ENCODE measurements at regions not wholly inside any gene's neighbourhood (a gene's known extent, or its start where the extent isn't known, plus 50 kb on each side); places are given as distances from the start of the nearest gene placed in this dataset.
"Not testable (repeated sequence)": the region's sequence is repeated elsewhere in the genome, so short reads cannot be mapped to it uniquely, and the experiment has no call there.

GRCh38 chr2:59295524-59296162 lies 1054.5 kb upstream of the FANCL start:
- DNase-seq: no peak

DNA sequence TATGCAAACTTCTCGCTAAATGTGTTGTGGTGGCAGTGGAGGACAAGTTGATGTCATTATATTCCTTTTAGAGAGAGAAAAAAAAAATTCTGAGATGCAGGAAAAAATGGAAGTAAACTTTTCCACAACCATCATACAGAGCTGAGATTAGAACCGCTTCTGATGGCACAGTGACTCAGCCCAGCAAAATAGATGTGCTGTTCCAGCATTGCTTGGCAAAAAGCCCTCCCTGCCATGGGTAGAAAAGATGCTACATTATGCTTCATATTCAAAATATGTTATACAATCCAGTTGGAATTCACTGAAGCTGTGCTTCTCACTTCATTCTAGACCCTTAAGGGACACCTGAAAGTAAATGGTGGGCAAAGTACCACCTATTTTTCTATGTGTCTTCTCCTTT lies 1047.6 kb upstream of the FANCL start:
- DNase-seq: no peak

DNA sequence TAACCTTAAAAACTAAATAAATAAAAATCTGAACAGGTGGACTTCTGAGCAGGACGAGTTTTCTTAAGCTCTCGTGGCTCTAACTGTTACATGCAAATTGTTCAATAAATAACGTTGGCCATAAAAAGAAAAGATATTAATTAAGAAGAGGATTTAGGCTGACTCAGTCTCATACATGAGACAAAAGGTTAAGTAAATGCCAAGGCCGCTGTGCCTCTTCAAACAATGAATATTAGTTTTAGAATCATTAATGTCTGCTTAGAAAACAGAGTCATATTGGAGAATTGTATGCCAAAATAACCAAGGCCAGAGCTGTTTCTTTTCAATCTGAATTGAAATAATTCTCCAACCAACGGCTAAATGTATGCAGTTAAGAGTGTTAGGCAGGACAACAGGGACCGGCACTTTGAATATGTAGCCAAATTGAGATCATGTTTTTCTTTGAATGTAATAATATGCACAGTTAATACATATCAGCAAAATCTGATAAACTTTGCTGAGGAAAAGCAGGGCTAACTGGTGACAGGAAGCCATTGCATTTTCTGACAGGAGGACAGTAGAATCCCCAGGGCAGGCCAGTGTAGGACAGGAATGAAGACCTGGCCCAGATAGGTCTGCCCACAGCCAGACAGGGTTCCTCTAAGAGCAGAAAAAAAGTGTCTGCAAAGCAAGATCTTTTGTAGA lies 1041.4 kb upstream of the FANCL start:
- DNase-seq: no peak

- DNase-seq: no peak
Measured at GRCh38 chr2:59277671-59278070, 1036.5 kb upstream of the FANCL start.

- no peak for DNase-seq
Measured at GRCh38 chr2:59276917-59277316, 1035.8 kb upstream of the FANCL start.

GRCh38 chr2:59276033-59276432 lies 1034.9 kb upstream of the FANCL start:
- DNase-seq: no peak

DNA sequence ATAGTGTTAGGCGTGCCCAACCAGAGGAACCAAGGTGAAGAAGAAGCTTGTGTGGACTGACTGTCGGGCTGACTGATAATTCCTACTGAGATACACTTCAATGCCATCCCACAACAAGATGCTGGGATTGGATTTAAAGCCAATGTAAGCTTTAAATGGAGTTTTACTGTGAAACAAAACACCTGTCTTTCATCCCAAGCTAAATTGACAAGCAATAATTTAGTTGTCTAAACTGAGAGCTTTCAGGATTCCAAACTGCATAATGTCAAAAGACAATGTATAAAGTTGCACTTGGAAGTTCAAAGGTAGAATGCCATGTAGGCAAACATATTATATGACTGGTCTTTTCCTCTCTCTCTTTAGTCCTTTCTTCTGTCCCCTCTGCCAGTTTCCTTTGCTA lies 1025.3 kb upstream of the FANCL start:
- no peak for DNase-seq

DNA sequence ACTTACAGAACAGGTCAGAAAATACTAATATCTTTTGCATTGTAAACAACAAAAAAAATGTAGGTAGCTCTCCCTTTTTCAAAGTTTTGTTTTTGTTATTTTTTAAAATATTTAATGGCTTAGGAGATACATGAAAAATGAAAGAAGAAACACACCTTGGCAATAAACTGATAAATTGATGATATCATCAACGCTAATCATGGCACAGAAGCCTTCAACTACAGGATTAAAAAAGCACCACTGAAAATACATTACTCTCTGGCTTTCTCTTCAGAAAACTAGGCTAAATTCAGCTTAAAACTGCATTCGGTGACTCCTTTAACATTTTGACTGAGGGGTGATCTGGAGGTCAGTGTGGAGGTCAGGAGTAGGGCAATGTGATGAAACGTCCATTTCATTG lies 1018.8 kb upstream of the FANCL start:
- DNase-seq: no peak

- no peak for DNase-seq
Measured at GRCh38 chr2:59256290-59256689, 1015.2 kb upstream of the FANCL start.

DNA sequence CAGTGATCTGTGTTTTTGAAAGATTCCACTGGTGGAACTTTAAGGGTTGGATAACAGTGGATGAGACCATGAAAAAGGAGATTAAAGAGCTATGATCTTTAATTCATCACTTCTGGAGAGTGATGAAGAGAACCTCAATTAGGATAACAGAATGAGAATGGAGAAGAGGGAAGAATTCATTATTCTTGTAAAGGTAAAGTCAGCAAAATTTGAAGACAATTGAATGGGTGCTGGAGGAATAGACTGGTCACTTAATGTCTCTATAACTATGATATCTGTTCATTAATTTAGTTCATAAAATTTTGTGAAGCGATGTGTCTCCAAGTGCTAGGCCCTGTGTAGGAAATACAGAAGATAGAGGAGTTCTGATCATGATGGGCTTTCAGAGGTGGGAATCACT lies 1013.2 kb upstream of the FANCL start:
- DNase-seq: no peak

DNA sequence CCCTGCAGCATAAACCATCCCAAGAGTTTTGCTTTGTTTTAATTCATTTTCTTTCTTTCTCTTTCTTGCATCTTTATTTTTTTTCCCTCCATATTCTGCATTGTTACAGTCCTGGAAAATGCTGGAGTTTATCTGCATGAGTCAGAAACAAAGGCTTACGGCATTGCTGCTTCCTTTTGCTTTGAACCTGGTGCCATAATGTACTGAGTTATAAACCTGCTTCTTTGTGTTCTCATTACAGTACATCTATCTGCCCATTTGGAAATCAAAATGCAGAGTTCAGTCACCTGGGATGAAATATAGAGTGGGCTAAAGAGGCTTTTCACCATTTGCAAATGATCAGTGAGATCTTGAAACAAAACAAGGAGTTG lies 1009.2 kb upstream of the FANCL start:
- DNase-seq: no peak

DNA sequence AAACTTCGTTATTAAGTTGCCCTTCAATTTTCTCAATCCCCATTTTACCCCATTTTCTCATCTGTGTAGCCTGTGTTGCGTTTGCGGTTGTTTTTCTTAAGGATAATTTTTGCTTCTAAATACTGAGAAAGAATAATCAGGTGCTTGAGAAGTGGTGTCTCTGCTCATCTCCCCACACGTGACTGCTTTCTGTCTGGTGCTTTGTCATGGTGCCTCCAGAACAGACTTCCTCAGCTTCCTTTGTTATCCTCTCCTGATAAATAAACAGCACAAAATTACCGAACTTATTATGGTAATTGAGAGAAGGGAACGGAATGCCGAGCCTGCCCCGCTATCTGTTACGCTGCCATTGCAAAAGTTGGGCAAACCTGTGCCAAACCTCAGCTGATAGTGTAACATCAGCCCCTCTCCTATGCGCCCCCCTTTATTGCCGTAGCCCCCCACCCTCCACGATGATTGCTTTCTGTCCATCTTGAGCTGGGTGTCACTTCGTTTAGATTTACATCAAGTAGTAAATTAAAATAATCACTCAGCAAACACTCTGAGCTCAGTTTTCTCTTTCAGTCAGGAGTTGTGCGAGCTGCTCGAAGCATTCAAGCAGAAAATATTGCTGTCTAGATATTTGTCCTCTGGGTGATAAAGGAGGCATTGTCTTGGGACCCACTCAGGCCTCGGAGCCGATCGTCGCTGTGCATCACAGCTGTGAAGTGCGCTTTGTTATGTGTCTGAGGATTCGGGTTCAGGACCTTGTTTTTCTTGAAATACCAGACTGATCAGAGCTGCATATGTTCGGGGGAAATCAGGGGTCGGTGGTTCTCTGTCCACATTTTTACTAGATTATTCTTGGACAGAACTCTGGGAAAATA lies 1008.5 kb upstream of the FANCL start:
- no peak for DNase-seq

DNA sequence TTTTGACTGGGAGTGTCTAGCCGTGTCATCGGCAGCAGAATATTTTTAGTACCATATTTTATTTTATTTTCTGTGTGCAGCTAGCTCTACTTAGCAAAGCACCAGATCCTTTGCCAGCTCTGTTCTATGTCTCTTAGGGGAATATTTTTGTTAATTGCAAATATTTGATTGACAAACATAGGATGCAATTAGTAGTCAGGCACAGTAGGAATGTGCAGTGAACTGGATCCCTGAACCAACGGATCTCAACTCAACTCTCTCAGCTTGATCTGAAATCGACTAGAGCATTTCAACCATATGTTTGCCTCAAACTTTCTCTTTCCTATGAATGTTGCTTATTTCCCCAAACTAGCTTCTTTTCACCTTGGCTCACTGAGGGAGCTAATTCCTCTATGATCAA lies 998.0 kb upstream of the FANCL start:
- no peak for DNase-seq

- DNase-seq: no peak
Measured at GRCh38 chr2:59237311-59237710, 996.2 kb upstream of the FANCL start.

DNA sequence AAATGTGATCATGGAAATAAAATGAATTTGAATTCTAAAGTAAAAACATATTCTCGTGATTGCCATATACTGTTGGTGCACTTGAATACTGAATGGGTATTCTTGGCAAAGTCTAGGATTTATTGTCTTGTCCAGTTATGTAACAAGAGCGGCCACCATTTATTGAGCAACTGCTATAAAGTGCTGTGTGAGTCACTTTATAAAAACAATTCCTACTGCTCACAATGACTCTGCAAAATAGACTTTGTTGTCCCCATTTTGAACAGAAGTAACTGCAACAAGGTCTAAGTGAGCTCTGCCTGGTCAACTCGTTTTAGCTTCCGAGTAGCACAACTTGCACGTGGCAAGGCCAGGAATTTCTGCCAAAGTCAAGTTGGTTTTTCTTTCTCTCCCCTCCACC lies 995.6 kb upstream of the FANCL start:
- DNase-seq: peak; percentile 8

DNA sequence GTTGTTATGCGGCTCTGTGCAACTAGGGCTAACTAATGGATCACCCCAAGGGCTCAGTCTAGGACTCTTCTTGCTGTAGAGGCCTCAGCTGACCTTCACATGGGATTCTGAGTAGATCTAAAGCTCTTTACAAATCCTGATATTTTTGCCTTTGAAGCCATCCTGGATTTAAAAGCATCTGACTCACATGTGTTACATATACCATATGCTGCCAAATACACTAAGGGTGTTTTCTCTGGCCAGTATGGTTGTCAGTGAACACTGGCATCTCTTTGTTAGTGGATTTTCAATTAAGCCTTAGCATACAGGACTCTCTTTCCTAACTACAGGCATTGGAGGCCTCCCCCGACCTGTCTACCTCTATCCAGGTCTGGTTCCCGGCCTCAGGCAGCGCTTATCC lies 992.8 kb upstream of the FANCL start:
- DNase-seq: no peak

- DNase-seq: no peak
Measured at GRCh38 chr2:59233448-59233847, 992.3 kb upstream of the FANCL start.

- no peak for DNase-seq
Measured at GRCh38 chr2:59232394-59233165, 991.5 kb upstream of the FANCL start.

GRCh38 chr2:59226362-59226761 lies 985.2 kb upstream of the FANCL start:
- not testable (repeated sequence) for DNase-seq

GRCh38 chr2:59223742-59224141 lies 982.6 kb upstream of the FANCL start:
- DNase-seq: no peak

GRCh38 chr2:59217360-59217759 lies 976.2 kb upstream of the FANCL start:
- DNase-seq: no peak

DNA sequence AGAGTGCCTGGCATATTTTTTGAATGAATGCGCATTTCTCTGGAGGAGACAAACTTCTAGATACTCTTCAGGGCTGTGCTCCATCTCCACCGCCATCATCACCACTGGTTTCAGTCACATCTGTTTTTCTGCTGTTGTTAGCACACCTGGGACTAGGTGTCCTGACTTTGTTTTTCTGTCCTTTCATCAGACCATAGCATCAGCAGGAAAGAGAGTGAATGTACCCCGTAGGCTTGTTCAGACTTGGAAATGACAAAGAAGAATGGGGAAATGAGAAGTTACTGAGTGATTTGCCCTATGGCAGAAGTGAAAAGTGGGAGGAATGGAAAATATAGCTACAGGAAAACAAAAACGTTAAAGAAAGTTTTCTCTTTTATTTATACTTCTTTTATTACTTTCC lies 965.2 kb upstream of the FANCL start:
- DNase-seq: no peak

- no peak for DNase-seq
Measured at GRCh38 chr2:59204040-59204439, 962.9 kb upstream of the FANCL start.
